HG03045 (cell line): ENCODE measurements at regions not wholly inside any gene's neighbourhood (a gene's known extent, or its start where the extent isn't known, plus 50 kb on each side); places are given as distances from the start of the nearest gene placed in this dataset.
"Not testable (repeated sequence)": the region's sequence is repeated elsewhere in the genome, so short reads cannot be mapped to it uniquely, and the experiment has no call there.

Experiments used
- ATAC-seq: cut with Tn5 transposase; IDR thresholded peaks from one replicate; pipeline ENCODE4 v1.9.1; 2021; ENCODE audit warnings: mild to moderate bottlenecking, moderate library complexity; ENCODE audit not compliant: unreplicated experiment

- ATAC-seq: not testable (repeated sequence)
Observed at GRCh38 chr7:68410693-68411092, 1187.6 kb upstream of the AUTS2 start.

- no peak for ATAC-seq
Observed at GRCh38 chr7:68411742-68412141, 1186.5 kb upstream of the AUTS2 start.

GRCh38 chr7:68414631-68415425 lies 1183.4 kb upstream of the AUTS2 start:
- ATAC-seq: no peak

GRCh38 chr7:68417002-68417401 lies 1181.3 kb upstream of the AUTS2 start:
- no peak for ATAC-seq

- no peak for ATAC-seq
Observed at GRCh38 chr7:68417659-68418058, 1180.6 kb upstream of the AUTS2 start.

- ATAC-seq: no peak
Observed at GRCh38 chr7:68420342-68421192, 1177.7 kb upstream of the AUTS2 start.

GRCh38 chr7:68421712-68422111 lies 1176.6 kb upstream of the AUTS2 start:
- ATAC-seq: no peak

GRCh38 chr7:68422281-68422680 lies 1176.0 kb upstream of the AUTS2 start:
- no peak for ATAC-seq

- no peak for ATAC-seq
Observed at GRCh38 chr7:68423356-68423755, 1174.9 kb upstream of the AUTS2 start.

- no peak for ATAC-seq
Observed at GRCh38 chr7:68424658-68425297, 1173.5 kb upstream of the AUTS2 start.

GRCh38 chr7:68425377-68425776 lies 1172.9 kb upstream of the AUTS2 start:
- ATAC-seq: no peak

- ATAC-seq: no peak
Observed at GRCh38 chr7:68429411-68430117, 1168.7 kb upstream of the AUTS2 start.

GRCh38 chr7:68432585-68432984 lies 1165.7 kb upstream of the AUTS2 start:
- ATAC-seq: no peak

GRCh38 chr7:68433462-68434070 lies 1164.7 kb upstream of the AUTS2 start:
- ATAC-seq: no peak

- no peak for ATAC-seq
Observed at GRCh38 chr7:68434857-68435256, 1163.4 kb upstream of the AUTS2 start.

- no peak for ATAC-seq
Observed at GRCh38 chr7:68438016-68438415, 1160.3 kb upstream of the AUTS2 start.

GRCh38 chr7:68438811-68439210 lies 1159.5 kb upstream of the AUTS2 start:
- no peak for ATAC-seq

GRCh38 chr7:68439897-68440296 lies 1158.4 kb upstream of the AUTS2 start:
- ATAC-seq: no peak

GRCh38 chr7:68440866-68441265 lies 1157.4 kb upstream of the AUTS2 start:
- ATAC-seq: no peak

GRCh38 chr7:68441645-68442044 lies 1156.6 kb upstream of the AUTS2 start:
- no peak for ATAC-seq
